ENCODE measurements at regions not wholly inside any gene's neighbourhood (a gene's known extent, or its start where the extent isn't known, plus 50 kb on each side); places are given as distances from the start of the nearest gene placed in this dataset.

GRCh38 chr3:181618260-181618659 is 93.5 kb upstream of the SOX2 start:
- Histone ChIP-seq H3K27me3 (ENCODE audit: control insufficient read depth, insufficient read depth, low read length) (no peaks in the 10 kb centered on the region), H3K9me3 (ENCODE audit: control insufficient read depth, insufficient read depth, low read length) (no peaks in the 10 kb centered on the region), H3K27ac (ENCODE audit: low read depth, low read length) (no peak overlapping the region), H3K4me3 (ENCODE audit: low read depth, low read length) (no peak overlapping the region)
- no peak for DNase-seq (ENCODE audit: low read depth, low spot score)
- CTCF ChIA-PET, result interaction anchor here (1.2 kb wide), 1 partner anchor 91 kb away, joined by 3 read pairs; no protein-coding TSS in a partner anchor
- TF ChIP-seq, protein P1, sequence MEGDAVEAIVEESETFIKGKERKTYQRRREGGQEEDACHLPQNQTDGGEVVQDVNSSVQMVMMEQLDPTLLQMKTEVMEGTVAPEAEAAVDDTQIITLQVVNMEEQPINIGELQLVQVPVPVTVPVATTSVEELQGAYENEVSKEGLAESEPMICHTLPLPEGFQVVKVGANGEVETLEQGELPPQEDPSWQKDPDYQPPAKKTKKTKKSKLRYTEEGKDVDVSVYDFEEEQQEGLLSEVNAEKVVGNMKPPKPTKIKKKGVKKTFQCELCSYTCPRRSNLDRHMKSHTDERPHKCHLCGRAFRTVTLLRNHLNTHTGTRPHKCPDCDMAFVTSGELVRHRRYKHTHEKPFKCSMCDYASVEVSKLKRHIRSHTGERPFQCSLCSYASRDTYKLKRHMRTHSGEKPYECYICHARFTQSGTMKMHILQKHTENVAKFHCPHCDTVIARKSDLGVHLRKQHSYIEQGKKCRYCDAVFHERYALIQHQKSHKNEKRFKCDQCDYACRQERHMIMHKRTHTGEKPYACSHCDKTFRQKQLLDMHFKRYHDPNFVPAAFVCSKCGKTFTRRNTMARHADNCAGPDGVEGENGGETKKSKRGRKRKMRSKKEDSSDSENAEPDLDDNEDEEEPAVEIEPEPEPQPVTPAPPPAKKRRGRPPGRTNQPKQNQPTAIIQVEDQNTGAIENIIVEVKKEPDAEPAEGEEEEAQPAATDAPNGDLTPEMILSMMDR (IDR thresholded peaks at IDR 0.05; ENCODE audit: low read depth, low read length), result no peak
- POLR2A ChIA-PET, result no interaction called here

GRCh38 chr3:181616088-181617070 is 95.3 kb upstream of the SOX2 start:
- Histone ChIP-seq H3K27me3 (ENCODE audit: control insufficient read depth, insufficient read depth, low read length) (no peaks in the 10 kb centered on the region), H3K4me3 (ENCODE audit: low read depth, low read length) (no peak overlapping the region), H3K9me3 (ENCODE audit: control insufficient read depth, insufficient read depth, low read length) (no peaks in the 10 kb centered on the region), H3K27ac (ENCODE audit: low read depth, low read length) (no peak overlapping the region)
- POLR2A ChIA-PET, result no interaction called here
- CTCF ChIA-PET, result interaction anchor here (0.6 kb wide), 1 partner anchor 1069 kb away, joined by 3 read pairs; no protein-coding TSS in a partner anchor
- DNase-seq (ENCODE audit: low read depth, low spot score), result no peak
- TF ChIP-seq, protein P1 (IDR thresholded peaks at IDR 0.05; ENCODE audit: low read depth, low read length), result no peak

- Histone ChIP-seq H3K27me3 (ENCODE audit: control insufficient read depth, insufficient read depth, low read length) (no peaks in the 10 kb centered on the region), H3K4me3 (ENCODE audit: low read depth, low read length) (no peak overlapping the region), H3K27ac (ENCODE audit: low read depth, low read length) (no peak overlapping the region), H3K9me3 (ENCODE audit: control insufficient read depth, insufficient read depth, low read length) (no peaks in the 10 kb centered on the region)
- DNase-seq (ENCODE audit: low read depth, low spot score), result no peak
- ChIA-PET CTCF (no interaction called here), POLR2A (no interaction called here)
- TF ChIP-seq, protein P1 (IDR thresholded peaks at IDR 0.05; ENCODE audit: low read depth, low read length), result no peak
Measured at GRCh38 chr3:181615666-181616065, 96.1 kb upstream of the SOX2 start.

GRCh38 chr3:181614878-181615277 is 96.8 kb upstream of the SOX2 start:
- Histone ChIP-seq H3K27ac (ENCODE audit: low read depth, low read length) (no peak overlapping the region), H3K4me3 (ENCODE audit: low read depth, low read length) (no peak overlapping the region), H3K9me3 (ENCODE audit: control insufficient read depth, insufficient read depth, low read length) (no peaks in the 10 kb centered on the region), H3K27me3 (ENCODE audit: control insufficient read depth, insufficient read depth, low read length) (no peaks in the 10 kb centered on the region)
- DNase-seq (ENCODE audit: low read depth, low spot score), result no peak
- TF ChIP-seq, protein P1 (IDR thresholded peaks at IDR 0.05; ENCODE audit: low read depth, low read length), result no peak
- ChIA-PET POLR2A (no interaction called here), CTCF (no interaction called here)

GRCh38 chr3:181613813-181614212 is 97.9 kb upstream of the SOX2 start:
- ChIA-PET CTCF (no interaction called here), POLR2A (no interaction called here)
- no peaks in the 10 kb centered on the region for H3K27me3 ChIP-seq (ENCODE audit: control insufficient read depth, insufficient read depth, low read length)
- H3K27ac ChIP-seq (ENCODE audit: low read depth, low read length), result no peak overlapping the region
- TF ChIP-seq, protein P1 (IDR thresholded peaks at IDR 0.05; ENCODE audit: low read depth, low read length), result no peak
- no peak overlapping the region for H3K4me3 ChIP-seq (ENCODE audit: low read depth, low read length)
- H3K9me3 ChIP-seq (ENCODE audit: control insufficient read depth, insufficient read depth, low read length), result no peaks in the 10 kb centered on the region
- DNase-seq (ENCODE audit: low read depth, low spot score), result no peak

All from AG04450 (cell line).